RPMI8226 (cell line): ENCODE measurements at regions not wholly inside any gene's neighbourhood (a gene's known extent, or its start where the extent isn't known, plus 50 kb on each side); places are given as distances from the start of the nearest gene placed in this dataset.
"Not testable (repeated sequence)": the region's sequence is repeated elsewhere in the genome, so short reads cannot be mapped to it uniquely, and the experiment has no call there.

Experiments
- DNase-seq: peaks from one replicate; pipeline ENCODE4 v3.0.0-alpha.2; 2015

- no peak for DNase-seq
Measured at GRCh38 chr3:77707281-77707680, 667.4 kb downstream of the ROBO2 start.

- DNase-seq = no peak
Measured at GRCh38 chr3:77709155-77709554, 669.3 kb downstream of the ROBO2 start.

GRCh38 chr3:77718311-77718710 lies 678.4 kb downstream of the ROBO2 start:
- DNase-seq = no peak

- no peak for DNase-seq
Measured at GRCh38 chr3:77720460-77720971, 680.6 kb downstream of the ROBO2 start.

- DNase-seq = no peak
Measured at GRCh38 chr3:77726517-77726916, 686.6 kb downstream of the ROBO2 start.

GRCh38 chr3:77746048-77746447 lies 706.1 kb downstream of the ROBO2 start:
- DNase-seq = no peak

GRCh38 chr3:77746892-77747291 lies 707.0 kb downstream of the ROBO2 start:
- DNase-seq = peak; percentile 3

- DNase-seq = not testable (repeated sequence)
Measured at GRCh38 chr3:77756397-77756975, 716.6 kb downstream of the ROBO2 start.

GRCh38 chr3:77772459-77772858 lies 732.6 kb downstream of the ROBO2 start:
- no peak for DNase-seq

GRCh38 chr3:77773084-77773483 lies 733.2 kb downstream of the ROBO2 start:
- DNase-seq = no peak

- DNase-seq = no peak
Measured at GRCh38 chr3:77780278-77780996, 740.5 kb downstream of the ROBO2 start.

GRCh38 chr3:77786216-77786615 lies 746.3 kb downstream of the ROBO2 start:
- DNase-seq = no peak

GRCh38 chr3:77795013-77795412 lies 755.1 kb downstream of the ROBO2 start:
- DNase-seq = no peak

GRCh38 chr3:77799278-77799677 lies 759.4 kb downstream of the ROBO2 start:
- no peak for DNase-seq

GRCh38 chr3:77800893-77801292 lies 761.0 kb downstream of the ROBO2 start:
- DNase-seq = no peak

- no peak for DNase-seq
Measured at GRCh38 chr3:77807312-77807711, 767.4 kb downstream of the ROBO2 start.

GRCh38 chr3:77814845-77815244 lies 774.9 kb downstream of the ROBO2 start:
- DNase-seq = no peak

- no peak for DNase-seq
Measured at GRCh38 chr3:77815467-77815866, 775.6 kb downstream of the ROBO2 start.

- no peak for DNase-seq
Measured at GRCh38 chr3:77816366-77816765, 776.5 kb downstream of the ROBO2 start.

- DNase-seq = peak; percentile 26
Measured at GRCh38 chr3:77825001-77825827, 785.3 kb downstream of the ROBO2 start.

GRCh38 chr3:77835921-77836320 lies 796.0 kb downstream of the ROBO2 start:
- DNase-seq = no peak

- DNase-seq = no peak
Measured at GRCh38 chr3:77837456-77838025, 797.6 kb downstream of the ROBO2 start.

- no peak for DNase-seq
Measured at GRCh38 chr3:77859156-77859555, 819.3 kb downstream of the ROBO2 start.
